ENCODE measurements at regions not wholly inside any gene's neighbourhood (a gene's known extent, or its start where the extent isn't known, plus 50 kb on each side); places are given as distances from the start of the nearest gene placed in this dataset.
"Not testable (repeated sequence)": the region's sequence is repeated elsewhere in the genome, so short reads cannot be mapped to it uniquely, and the experiment has no call there.

DNA sequence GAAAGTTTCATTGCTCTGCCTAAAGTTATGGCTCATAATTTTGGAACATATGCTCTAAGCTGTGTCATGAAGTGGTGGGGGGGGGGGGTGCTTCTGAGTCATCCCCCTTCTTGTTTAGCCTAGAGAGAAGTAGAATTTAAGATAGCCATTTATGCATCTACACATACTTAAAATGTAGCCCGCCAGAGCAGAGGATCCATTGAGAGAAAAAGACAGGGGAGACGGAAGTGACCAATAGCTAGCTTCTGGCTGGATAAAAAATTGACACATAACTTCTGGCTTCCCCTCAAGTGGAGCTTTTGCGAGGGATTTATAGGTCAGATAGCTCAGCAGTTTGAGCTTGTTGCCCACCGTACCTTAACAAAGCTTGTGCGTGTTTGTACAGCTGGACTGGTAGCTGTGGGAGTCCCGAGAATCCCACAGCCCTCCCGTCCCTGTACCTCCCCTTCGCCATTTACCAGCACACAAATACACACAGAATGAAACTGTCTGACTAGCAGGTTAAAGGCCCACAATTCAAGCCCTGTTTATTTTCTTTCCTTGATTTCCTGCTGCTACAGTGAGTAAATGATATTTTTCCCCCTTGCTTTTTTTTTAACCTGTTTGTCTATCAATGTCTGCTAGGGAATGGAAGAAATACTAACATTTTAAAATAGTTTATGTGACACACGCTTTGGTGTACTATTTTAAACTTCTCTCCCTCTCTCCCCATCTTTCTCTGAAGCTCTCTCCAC lies 232.6 kb upstream of the FERD3L start:
- DNase-seq (ENCODE audit: low spot score) = peak; percentile 74

DNA sequence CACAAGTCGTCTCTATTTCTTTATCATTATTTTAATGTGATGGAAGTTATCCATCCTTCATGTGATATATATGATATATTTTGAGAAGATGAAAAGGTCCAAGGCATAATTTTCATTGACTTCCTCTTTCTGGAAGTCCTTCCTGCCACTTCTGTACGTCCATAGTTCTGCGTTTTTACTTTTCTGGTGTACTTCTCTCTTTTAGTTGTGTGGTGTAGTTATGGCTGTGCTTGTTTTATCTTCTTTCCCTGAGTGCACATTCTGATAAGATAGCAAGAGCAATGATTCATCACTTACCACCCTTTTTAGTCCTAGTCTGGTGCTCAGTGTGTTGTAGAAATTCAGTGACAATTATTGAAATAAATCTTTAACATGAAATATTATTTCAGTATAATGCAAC lies 231.3 kb upstream of the FERD3L start:
- DNase-seq (ENCODE audit: low spot score) = peak; percentile 52

DNA sequence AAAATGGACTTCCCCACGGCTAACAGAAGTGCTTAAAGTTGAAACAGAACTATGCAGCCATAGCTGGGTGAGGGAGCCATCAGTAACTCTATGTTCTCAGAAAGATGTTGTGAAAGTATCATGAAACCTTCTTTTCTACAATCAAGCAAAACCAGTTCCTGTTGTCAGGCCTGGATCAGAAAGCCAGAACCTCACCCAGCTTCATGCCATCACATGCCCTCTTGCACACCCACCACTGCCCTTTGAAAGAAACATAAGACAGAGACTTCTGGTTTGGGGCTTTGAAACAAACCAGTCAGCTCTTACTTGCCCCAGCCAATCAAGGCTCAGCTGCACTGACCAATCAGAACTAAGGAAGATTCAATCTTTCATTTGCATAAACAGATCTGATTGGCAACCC lies 230.8 kb upstream of the FERD3L start:
- DNase-seq (ENCODE audit: low spot score) = no peak

DNA sequence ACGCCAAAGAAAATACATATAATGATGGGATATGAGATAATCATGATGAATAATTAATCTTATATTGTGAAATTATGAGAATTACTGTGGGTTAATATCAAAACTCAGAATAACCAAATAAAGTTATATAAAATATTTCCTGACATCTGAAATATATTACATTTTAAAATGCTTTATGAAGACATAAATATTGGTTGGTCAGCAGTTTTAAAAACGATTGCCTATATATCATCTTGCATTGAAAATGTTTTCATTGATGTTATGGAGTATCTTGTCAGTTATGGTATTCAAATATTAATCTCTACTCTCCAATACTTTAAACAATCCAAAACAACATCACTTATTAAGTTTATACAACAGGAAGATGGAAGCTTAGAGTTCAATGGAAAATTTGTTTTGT lies 228.1 kb upstream of the FERD3L start:
- no peak for DNase-seq (ENCODE audit: low spot score)

DNA sequence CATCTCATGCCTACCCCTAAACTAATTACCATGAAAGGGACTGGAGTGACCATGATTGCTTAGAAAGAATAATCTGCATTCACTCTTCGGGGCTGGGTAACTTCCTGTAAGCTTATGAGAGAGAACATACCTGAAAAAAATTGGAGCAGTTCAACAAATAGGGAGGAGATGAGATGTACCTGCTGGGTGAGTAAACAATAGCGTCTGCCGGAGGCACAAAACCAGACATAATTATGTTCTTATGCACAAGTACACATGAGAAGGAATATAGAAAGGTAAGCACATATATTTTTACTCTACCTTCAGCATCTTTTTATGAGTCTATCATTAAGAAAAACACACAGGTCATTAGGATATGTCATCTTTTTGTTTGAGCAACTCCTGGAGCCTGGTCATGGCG lies 224.6 kb upstream of the FERD3L start:
- no peak for DNase-seq (ENCODE audit: low spot score)

DNA sequence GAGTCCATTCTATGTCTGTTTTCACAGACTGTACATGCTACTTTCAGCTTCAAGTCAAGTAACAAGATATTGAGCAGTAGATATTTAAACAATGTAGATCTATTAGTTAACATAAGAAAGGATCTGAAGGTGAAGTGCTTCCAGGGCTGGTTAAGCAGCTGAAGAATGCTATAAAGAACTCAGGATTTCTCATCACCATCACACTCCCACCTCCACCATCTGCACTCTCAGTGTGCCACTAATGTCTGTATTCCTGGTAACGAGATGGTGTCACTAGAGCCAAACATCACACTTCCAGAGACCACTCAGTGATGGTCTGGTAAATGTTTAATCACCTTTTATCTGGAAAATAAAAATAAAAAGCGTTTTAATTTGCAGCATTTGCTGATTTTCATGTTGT lies 224.0 kb upstream of the FERD3L start:
- DNase-seq (ENCODE audit: low spot score) = no peak

DNA sequence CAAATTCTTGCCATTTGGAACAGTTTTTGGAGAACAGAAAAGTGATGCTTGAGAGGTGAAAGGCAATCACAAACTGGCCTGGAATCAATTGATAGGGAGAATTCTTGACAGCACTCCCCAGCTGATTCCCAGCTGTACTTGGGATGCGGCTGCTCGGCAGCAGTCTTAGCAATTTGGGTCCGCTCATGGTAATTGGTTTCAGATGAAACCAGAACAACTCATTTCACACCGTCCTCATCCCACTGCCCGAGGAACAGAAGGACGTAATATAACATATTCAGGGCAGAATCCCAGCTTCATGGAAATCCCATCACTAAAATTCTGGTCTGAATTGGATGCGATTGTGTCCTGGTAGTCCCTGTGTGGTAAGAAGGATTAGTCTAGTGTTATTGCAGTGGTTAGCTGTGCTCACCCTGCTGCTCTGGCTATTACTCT lies 223.3 kb upstream of the FERD3L start:
- DNase-seq (ENCODE audit: low spot score) = no peak

DNA sequence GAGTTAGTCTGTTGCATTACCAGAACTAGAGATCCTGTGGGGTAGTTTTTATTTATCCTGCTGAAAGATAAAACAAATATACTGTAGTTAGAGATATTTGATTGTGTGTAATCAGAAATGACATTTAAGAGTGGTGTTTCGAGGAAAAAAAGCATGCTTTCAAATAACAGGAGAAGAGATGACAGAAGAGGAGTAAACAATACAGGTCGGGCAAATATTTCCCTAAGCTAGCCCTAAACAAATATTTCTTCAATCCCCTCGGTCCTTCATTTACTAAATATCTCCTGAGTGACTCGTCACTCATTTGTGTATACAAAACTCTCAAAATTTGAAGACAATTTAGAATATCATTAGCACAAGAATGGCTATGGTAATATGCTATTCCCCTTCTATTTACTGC lies 219.7 kb upstream of the FERD3L start:
- no peak for DNase-seq (ENCODE audit: low spot score)

DNA sequence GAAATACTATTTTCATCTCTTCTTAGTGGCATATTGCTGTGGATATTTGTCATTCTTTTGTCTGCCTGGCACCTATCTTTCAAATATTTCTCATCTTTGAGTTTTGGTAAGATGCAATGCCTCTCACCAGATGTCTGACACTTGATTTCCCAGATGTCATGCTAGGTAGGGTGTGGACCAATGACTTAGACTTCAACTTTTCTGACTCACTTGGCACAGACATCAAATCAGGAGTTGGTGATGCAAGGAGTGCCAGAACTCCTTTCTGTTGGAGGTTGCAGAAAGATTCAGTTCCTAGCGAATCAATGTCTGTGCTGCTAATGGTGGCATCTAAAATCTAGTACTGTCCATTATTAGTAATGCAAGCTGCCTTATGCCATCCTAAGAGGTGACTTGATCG lies 216.9 kb upstream of the FERD3L start:
- no peak for DNase-seq (ENCODE audit: low spot score)

DNA sequence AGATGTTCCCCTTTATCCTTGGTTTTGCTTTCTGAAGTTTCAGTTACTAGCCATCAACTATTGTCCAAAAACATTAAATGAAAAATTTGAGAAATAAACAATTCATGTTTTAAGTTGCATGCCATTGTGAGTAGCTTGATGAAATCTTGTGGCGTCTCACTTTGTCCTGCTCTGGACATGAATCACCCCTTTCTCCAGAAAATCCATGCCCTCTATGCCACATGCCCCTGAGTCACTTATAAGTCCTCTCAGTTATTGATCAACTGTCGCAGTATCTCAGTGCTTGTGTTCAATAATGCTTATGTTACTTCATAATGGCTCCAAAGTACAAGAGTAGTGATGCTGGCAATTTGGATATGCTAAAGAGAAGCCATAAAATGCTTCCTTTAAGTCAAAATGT lies 208.0 kb upstream of the FERD3L start:
- no peak for DNase-seq (ENCODE audit: low spot score)

DNA sequence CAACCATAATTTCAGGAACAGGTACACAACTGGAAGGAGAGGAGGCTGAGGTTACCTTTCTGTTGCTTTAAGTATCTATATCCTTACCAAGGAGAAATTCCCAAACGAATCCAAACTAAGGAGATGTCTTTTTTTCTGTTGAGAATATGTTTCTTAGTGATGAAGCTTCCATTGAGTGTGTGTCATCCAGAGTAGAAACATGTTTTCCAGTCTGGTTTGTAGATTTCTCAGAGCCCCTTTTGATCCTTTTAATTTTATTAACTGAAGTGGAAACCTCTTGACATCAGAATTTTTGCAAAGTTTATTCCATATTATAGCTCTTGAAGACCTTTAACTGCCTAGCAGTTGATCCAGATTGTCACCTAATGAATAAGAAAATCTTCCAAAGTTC lies 207.1 kb upstream of the FERD3L start:
- peak; percentile 62 for DNase-seq (ENCODE audit: low spot score)

DNA sequence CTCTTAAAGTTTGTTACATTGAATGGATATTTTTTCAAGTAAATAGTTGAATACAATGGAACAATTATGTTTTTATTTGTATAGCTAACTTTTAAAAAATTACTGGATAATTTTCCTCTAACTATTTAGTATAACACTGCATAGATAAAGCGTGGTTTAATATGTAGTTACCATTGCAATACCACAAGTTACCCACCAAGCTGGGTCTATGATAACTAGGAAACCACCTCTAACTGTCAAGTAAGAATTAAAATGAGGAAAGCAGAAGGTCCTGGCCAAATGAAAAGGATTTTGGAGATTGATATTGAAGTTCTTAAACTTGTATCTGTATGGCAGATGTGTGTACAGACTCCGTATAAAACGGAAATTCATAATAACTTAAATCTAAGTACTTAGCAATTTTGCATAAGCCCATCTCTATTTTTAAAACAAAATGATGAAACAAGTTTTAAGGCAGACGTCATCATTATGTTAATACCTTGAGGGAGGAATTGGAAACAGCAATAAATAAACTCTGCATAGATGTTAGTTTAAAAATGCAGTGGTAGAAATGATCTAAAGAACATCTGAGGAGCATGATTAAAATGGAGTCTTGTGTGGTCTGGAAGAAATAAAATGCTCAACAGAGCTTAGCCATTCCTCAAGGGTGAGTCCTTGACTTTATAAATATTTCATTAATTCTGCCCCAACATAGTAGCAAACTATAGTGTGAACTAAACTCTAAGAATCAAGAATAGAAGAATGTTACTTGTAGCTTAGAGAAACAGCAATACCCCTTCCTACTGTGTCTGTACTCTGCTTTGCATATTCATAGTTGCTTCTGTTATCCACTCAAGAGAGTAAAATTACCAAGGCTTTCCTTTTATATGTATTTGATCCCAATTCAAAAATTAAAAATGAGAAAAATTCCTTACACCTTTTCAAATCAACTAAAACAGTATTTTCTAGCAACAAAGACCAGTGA lies 206.4 kb upstream of the FERD3L start:
- no peak for DNase-seq (ENCODE audit: low spot score)

DNA sequence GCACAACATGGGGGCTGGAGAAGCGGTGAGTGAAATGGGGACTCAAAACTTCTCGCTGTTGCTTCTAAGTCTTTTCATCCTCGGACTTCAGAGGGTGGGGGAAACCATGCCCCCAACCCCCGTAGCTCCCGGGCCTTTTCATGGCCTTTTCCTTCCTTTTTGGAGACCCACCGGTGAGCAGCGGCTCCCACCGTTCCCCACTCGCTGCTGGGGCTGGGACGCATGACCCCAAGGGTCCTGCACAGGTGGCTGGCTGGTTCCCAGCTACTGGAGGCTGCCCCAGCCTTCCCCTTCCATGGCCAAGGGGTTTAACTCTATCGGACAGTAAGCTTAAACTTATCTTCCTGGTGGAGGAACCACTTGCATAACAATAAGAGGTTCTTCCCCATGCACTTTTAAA lies 194.3 kb upstream of the FERD3L start:
- DNase-seq (ENCODE audit: low spot score) = no peak

DNA sequence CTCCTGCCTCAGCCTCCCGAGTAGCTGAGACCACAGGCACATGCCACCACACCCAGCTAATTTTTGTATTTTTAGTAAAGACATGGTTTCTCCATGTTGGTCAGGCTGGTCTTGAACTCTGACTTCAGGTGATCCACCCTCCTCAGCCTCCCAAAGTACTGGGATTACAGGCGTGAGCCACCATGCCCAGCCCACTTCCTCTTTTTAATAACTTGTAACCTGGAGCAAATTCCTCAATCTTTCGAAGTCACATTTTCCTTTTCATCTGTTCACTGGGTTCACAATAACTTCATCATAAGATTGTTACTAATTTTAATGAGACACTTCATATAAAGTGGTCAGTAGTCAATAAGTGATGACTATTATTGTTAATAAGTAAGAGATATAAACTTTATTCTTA lies 193.3 kb upstream of the FERD3L start:
- DNase-seq (ENCODE audit: low spot score) = not testable (repeated sequence)

DNA sequence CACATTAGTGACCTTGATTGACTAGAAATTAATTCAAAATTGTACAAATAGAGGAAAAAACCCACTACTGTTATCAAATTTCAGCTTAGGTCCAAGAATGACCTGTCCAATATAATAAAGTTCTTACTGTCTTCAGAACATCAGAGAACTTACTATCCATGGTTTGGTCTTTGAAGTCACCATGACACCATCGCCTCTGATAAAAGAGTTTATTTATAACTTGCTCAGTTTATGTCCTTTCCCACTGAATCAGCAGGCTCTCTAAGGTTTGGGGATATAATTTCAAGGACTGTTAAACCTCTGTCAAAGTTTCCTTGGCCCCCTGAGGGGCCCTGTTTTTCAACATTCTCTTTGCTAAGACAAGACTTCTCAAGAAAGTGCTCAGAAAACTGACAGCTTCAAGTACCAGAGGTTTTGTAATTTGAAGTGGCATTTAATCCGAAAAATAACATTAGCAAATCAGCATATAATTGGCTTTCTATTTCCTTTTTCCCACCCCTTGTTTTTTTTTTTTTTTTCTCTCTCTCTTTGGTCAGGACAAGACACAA lies 191.7 kb upstream of the FERD3L start:
- DNase-seq (ENCODE audit: low spot score) = peak; percentile 63

DNA sequence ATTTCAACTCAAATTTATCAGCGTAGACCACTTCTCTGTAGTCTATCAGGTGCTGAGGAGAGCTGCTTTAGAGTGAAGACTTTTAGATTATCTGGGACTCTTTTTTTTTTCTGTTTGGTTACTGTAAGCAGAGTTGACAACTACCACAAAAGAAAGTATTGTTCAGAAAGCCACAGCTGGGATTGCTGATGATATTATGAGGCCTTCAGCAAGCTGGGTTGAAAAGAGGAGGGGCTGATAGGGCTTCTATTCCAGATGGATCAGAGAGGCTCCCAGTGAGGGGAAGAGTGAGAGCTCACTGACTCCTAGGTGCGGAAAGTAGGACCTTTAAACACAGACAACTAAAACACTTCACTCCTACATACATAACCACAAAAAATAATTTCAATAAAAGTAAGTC lies 188.5 kb upstream of the FERD3L start:
- no peak for DNase-seq (ENCODE audit: low spot score)

DNA sequence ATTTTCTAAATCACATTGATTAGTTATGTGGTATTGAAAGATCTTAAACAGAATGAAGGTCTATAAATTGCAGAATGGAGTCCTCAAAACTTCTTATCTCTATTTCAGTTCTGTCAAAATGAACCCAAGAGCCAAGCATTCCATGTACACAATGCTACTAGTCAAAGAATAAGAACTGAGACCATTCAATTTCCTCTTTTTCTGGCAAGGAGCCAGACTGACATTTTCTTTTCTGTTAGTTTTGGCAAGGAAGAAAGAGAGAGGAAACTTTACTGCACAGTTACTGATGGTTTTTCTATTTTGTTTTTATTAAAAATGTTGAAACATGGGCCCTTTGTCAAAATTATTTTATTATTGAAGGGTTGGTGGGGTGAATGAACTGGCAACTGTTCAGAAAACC lies 181.8 kb upstream of the FERD3L start:
- DNase-seq (ENCODE audit: low spot score) = peak; percentile 57

DNA sequence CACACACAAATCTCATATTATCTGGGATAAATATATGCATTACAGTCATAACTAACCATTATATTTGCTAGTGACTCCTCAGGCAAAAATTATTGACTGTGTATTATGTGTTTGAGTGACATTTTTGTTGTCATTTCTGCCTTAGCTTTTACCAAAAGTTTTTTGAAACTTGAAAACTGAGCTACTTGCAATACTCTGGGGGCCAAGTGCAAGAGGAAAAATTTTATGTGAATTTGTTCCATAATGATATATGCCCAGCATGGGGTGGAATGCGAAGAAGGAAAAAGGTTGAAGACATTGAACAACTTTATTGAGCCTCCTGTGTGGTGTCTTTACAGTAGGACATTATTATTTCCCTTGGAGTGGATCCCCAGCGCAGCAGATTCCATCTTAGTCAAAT lies 176.8 kb upstream of the FERD3L start:
- DNase-seq (ENCODE audit: low spot score) = no peak

DNA sequence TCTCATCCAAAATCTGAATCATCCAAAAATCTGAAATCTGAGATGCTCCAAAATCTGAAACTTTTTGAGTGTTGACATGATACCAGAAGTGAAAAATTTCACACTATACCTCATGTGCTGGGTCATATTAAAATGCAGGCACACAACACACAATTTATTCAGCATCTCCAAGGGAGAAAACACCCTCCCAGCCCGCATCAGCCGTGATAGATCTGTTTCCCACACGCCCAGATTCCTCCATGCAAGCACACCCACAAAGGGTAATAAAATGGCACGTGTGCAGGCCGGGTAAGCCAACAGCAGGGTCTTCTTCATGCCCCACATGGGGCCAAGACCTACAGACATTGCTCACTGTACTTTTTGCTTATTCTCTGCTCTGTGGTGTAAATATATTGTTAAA lies 173.1 kb upstream of the FERD3L start:
- DNase-seq (ENCODE audit: low spot score) = no peak

DNA sequence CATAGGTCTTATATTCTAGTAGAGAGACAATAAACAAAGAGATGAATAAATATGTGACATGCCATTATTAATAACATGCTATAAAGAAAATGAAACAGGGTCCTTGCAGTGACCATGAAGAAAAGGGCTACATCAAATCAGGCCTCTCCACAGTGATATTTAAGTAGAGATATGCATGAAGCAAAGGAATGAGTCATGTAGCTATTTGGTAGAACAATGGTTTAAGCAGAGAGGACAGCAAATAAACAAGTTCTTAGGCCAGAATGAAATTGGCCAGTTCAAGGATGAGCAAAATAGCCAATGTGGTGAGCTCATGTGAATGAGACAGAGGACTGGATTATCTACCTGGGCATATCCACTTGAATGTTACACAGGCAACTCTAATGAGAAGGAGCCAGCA lies 172.2 kb upstream of the FERD3L start:
- no peak for DNase-seq (ENCODE audit: low spot score)

DNA sequence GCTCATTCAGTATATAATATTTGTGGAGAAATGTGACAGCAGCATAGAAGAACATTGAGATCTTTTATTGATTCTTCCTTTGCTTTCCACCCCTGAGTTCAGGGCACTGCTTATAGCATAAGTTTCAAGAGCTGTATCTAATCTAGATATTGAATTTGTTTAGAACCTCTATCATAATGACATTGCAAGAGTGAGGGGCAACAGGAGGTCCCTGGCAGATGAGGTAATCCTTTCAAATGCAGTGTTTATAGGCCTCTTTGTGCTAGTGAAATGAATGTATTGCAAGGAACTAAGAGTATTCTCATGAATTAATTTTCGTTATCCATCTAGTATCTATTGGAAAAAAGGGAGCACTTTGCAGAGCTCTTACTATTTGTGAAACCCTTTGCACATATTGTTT lies 167.2 kb upstream of the FERD3L start:
- DNase-seq (ENCODE audit: low spot score) = no peak

DNA sequence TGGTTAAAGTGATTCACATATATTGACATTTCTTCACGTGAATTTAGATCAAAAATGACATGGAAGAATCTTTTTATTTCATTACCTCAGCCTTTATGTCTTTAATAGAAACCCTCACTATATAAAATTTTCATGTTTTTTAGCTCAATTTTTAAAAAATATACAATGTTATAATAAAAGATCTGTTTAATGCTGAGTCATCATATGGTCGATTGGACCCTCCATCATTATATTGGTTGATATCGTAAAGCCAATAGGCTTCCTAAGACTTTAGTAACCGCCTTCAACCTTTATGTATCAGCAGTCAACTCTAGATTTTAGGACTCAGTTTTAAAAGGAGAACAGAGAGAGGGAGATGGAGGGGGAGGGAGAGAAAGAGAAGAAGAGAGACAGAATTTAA lies 162.3 kb upstream of the FERD3L start:
- no peak for DNase-seq (ENCODE audit: low spot score)

DNA sequence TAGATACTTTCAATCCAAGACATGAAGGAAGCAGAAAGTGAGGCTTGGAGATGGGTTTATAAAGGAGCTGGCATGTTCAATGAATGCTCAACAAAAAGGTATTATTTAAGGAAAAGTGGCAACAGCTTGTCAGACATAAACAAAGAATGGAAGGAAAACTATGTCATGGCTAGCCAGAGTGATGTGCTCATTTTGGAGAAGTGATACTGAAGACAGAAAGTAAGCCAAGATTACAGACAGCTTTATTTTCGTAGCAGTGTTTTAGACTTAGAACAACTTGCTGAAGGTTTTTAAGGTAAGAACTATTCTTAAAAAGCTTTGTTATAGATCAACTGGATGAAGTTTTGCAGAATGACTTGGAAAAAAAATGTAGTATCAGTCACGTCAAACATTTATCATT lies 160.5 kb upstream of the FERD3L start:
- no peak for DNase-seq (ENCODE audit: low spot score)
